C4-2B (cell line): ENCODE measurements at regions not wholly inside any gene's neighbourhood (a gene's known extent, or its start where the extent isn't known, plus 50 kb on each side); places are given as distances from the start of the nearest gene placed in this dataset.

ENCODE experiments used
- CTCF ChIP-seq: fragments of 450-650 bp; conservative IDR thresholded peaks from 2 replicates; pipeline ENCODE4 v1.5.1; 2017; ENCODE audit warnings: mild to moderate bottlenecking
- ZFX ChIP-seq: fragments of 450-650 bp; IDR thresholded peaks from 2 replicates; pipeline ENCODE4 v1.6.1; 2017

- TF ChIP-seq CTCF, result no peak
- no peak for TF ChIP-seq ZFX
Measured at GRCh38 chr10:88038268-88038667, 174.8 kb downstream of the PTEN start.
